MM.1S (cell line): ENCODE measurements at regions not wholly inside any gene's neighbourhood (a gene's known extent, or its start where the extent isn't known, plus 50 kb on each side); places are given as distances from the start of the nearest gene placed in this dataset.

Experiments
- EZH2 ChIP-seq: fragments of 300-600 bp; sonication (generic); optimal IDR thresholded peaks from 2 replicates; pipeline ENCODE3; 2017; ENCODE audit warnings: low read depth, mild to moderate bottlenecking, antibody characterized with exemption, low read length, mixed read lengths
- EZH2phosphoT487 ChIP-seq: fragments of 300-600 bp; sonication (generic); IDR thresholded peaks from 2 replicates; pipeline ENCODE4 v1.6.1; 2018; ENCODE audit warnings: antibody characterized with exemption, low read length
- TF ChIP-seq, protein P1 (sequence below): fragments of 300-600 bp; sonication (generic); IDR thresholded peaks from 2 replicates; pipeline ENCODE4 v1.5.1; 2016; ENCODE audit warnings: antibody characterized with exemption, low read length, mixed read lengths

- TF ChIP-seq, protein P1, sequence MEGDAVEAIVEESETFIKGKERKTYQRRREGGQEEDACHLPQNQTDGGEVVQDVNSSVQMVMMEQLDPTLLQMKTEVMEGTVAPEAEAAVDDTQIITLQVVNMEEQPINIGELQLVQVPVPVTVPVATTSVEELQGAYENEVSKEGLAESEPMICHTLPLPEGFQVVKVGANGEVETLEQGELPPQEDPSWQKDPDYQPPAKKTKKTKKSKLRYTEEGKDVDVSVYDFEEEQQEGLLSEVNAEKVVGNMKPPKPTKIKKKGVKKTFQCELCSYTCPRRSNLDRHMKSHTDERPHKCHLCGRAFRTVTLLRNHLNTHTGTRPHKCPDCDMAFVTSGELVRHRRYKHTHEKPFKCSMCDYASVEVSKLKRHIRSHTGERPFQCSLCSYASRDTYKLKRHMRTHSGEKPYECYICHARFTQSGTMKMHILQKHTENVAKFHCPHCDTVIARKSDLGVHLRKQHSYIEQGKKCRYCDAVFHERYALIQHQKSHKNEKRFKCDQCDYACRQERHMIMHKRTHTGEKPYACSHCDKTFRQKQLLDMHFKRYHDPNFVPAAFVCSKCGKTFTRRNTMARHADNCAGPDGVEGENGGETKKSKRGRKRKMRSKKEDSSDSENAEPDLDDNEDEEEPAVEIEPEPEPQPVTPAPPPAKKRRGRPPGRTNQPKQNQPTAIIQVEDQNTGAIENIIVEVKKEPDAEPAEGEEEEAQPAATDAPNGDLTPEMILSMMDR, result no peak
- TF ChIP-seq EZH2 (no peak), EZH2phosphoT487 (no peak)
Observed at GRCh38 chr21:16834791-16835190, 678.1 kb upstream of the CXADR start.
